ENCODE measurements at regions not wholly inside any gene's neighbourhood (a gene's known extent, or its start where the extent isn't known, plus 50 kb on each side); places are given as distances from the start of the nearest gene placed in this dataset.

- TF ChIP-seq BHLHE40 (IDR thresholded peaks at IDR 0.05; ENCODE audit: borderline replicate concordance): no peak
- no peak for TF ChIP-seq NFRKB (IDR thresholded peaks at IDR 0.05)
- TF ChIP-seq FOXM1 (IDR thresholded peaks at IDR 0.05; ENCODE audit: borderline replicate concordance): no peak
- no peak for TF ChIP-seq ARNT (IDR thresholded peaks at IDR 0.05)
- TF ChIP-seq SP1 (IDR thresholded peaks at IDR 0.05): no peak
- no peak for TF ChIP-seq SUZ12 (IDR thresholded peaks at IDR 0.05)
- no peak for TF ChIP-seq FOXA1 (IDR thresholded peaks at IDR 0.05)
- TF ChIP-seq HDGF (IDR thresholded peaks at IDR 0.05; ENCODE audit: borderline replicate concordance): no peak
- no peak for TF ChIP-seq FOXK2 (IDR thresholded peaks at IDR 0.05)
- no peak for TF ChIP-seq PKNOX1 (IDR thresholded peaks at IDR 0.05)
- TF ChIP-seq LEF1 (IDR thresholded peaks at IDR 0.05; ENCODE audit: borderline replicate concordance): no peak
- no peak for TF ChIP-seq L3MBTL2 (conservative IDR thresholded peaks at IDR 0.05)
- TF ChIP-seq ELF4 (IDR thresholded peaks at IDR 0.05): no peak
- no peak for TF ChIP-seq TARDBP (IDR thresholded peaks at IDR 0.05)
These were observed 56.0 kb upstream of the SNRPN start for GRCh38 chr15:24898715-24899272.
